Pancreas (tissue), 10 donors: ENCODE measurements at regions not wholly inside any gene's neighbourhood (a gene's known extent, or its start where the extent isn't known, plus 50 kb on each side); places are given as distances from the start of the nearest gene placed in this dataset.

Experiments used
- ATAC-seq, 4 donors: fragments of 200-7000 bp; cut with Tn5 transposase; one replicate each; pipeline versions ENCODE4 v1.8.0 to v1.9.1; 2020; ENCODE audit warnings: mild to moderate bottlenecking in 4 of 4, moderate library complexity in 4 of 4
- DNase-seq, 6 donors: peaks; one replicate each; pipeline ENCODE4 v3.0.0-alpha.2; 2020
- FAIRE-seq: peaks from 2 replicates; lab custom pipeline; 2012; peaks lifted over from hg19 to GRCh38; lab: Jason Lieb, UNC
- H3K27ac ChIP-seq, 4 donors: fragments of 200-600 bp; sonication (generic); 1 replicate in 3 of 4; 2 replicates in 1 of 4; pipeline versions ENCODE4 v1.5.0 to v1.8.0; 2020
- H3K27me3 ChIP-seq, 4 donors: fragments of 200-600 bp; one replicate each; pipeline ENCODE4 v1.8.0; 2021
- H3K36me3 ChIP-seq, 3 donors: fragments of 200-600 bp; sonication (generic) in 1 of 3; one replicate each; pipeline versions ENCODE4 v1.5.0 to v1.8.0; 2020 to 2021
- H3K4me1 ChIP-seq, 3 donors: fragments of 200-600 bp; one replicate each; pipeline ENCODE4 v1.8.0; 2021
- H3K4me3 ChIP-seq, 4 donors: fragments of 200-600 bp; sonication (generic) in 2 of 4; one replicate each; pipeline versions ENCODE4 v1.5.0 to v1.8.0; 2020 to 2021
- H3K9me3 ChIP-seq, 4 donors: fragments of 200-600 bp; one replicate each; pipeline ENCODE4 v1.8.0; 2021
- CTCF ChIP-seq, 4 donors: fragments of 200-600 bp; sonication (generic) in 3 of 4; IDR thresholded peaks; one replicate each; pipeline versions ENCODE4 v1.5.0 to v1.8.0; 2021; ENCODE audit warnings: antibody characterized with exemption in 4 of 4
- WGBS, 2 donors: extraction: QIAGEN DNeasy Blood & Tissue Kit; methylation state at CpG; one replicate each; pipeline ENCODE4 v1.1.7; 2013; 5-methylcytosine and 5-hydroxymethylcytosine counted together
- intact Hi-C, 3 donors: fragments of 100-400 bp; cut with DNase I; formaldehyde crosslinking; loops; one replicate each; pipeline versions ENCODE4 v1.11.1 to v1.14.2; 2022
- donor health status: healthy with polysubstance abuse.
- donor health status: DM: no; HTN: no; CAD: no; lungs with moderate emphysema.
- donor health status: DM: no; HTN: no; CAD: no.
- donor health status: control.
- donor health status: control.
- donor health status: Bipolar disorder and iron deficiency.
- donor health status: DM: yes; HTN: yes; CAD: no.
- donor health status: DM: no; HTN: no; CAD: no.
- donor health status: DM: no; HTN: no; CAD: no.
- donor health status: DM: yes; HTN: yes; CAD: no.

GRCh38 chr2:10964052-10964790 lies 52.5 kb downstream of the KCNF1 start:
- H3K9me3 ChIP-seq = no peaks in the 10 kb centered on the region
- no peak overlapping the region for H3K4me3 ChIP-seq
- ATAC-seq = peak in 1 of 4 donors; percentile 11
- 64 to 69% methylated on average over 14 of the region's 14 CpGs for WGBS, 2 donors
- no peaks in the 10 kb centered on the region for H3K4me1 ChIP-seq
- H3K27me3 ChIP-seq = no peaks in the 10 kb centered on the region
- TF ChIP-seq CTCF (IDR thresholded peaks at IDR 0.05) = no peak
- no peak for FAIRE-seq
- intact Hi-C loops = no loop called here
- DNase-seq = no peak
- no peak overlapping the region for H3K27ac ChIP-seq
- H3K36me3 ChIP-seq = no peaks in the 10 kb centered on the region

GRCh38 chr2:10965241-10965843 lies 53.6 kb downstream of the KCNF1 start:
- FAIRE-seq = no peak
- Histone ChIP-seq H3K4me1 (no peaks in the 10 kb centered on the region), H3K9me3 (no peaks in the 10 kb centered on the region), H3K27me3 (no peaks in the 10 kb centered on the region), H3K4me3 (no peak overlapping the region), H3K36me3 (no peaks in the 10 kb centered on the region), H3K27ac (no peak overlapping the region)
- no peak for DNase-seq
- no peak for TF ChIP-seq CTCF (IDR thresholded peaks at IDR 0.05)
- ATAC-seq = no peak
- WGBS, 2 donors = 87 to 94% methylated on average over 19 of the region's 19 CpGs
- intact Hi-C loops = no loop called here

- Histone ChIP-seq H3K36me3 (no peaks in the 10 kb centered on the region), H3K27me3 (no peaks in the 10 kb centered on the region), H3K4me1 (no peaks in the 10 kb centered on the region), H3K4me3 (no peak overlapping the region), H3K9me3 (no peaks in the 10 kb centered on the region), H3K27ac (no peak overlapping the region)
- no peak for FAIRE-seq
- DNase-seq = no peak
- WGBS, 2 donors = 87 to 93% methylated on average over 7 of the region's 7 CpGs
- no peak for ATAC-seq
- intact Hi-C loops = no loop called here
- TF ChIP-seq CTCF (IDR thresholded peaks at IDR 0.05) = no peak
These were observed 54.3 kb downstream of the KCNF1 start for GRCh38 chr2:10966056-10966455.

- no peaks in the 10 kb centered on the region for H3K9me3 ChIP-seq
- H3K27me3 ChIP-seq = no peaks in the 10 kb centered on the region
- FAIRE-seq (no peak), DNase-seq (no peak), ATAC-seq (no peak)
- H3K27ac ChIP-seq = no peak overlapping the region
- no peak for TF ChIP-seq CTCF (IDR thresholded peaks at IDR 0.05)
- intact Hi-C loops = no loop called here
- 90% methylated on average over 13 of the region's 13 CpGs for WGBS, 2 donors
- H3K36me3 ChIP-seq = no peaks in the 10 kb centered on the region
- no peaks in the 10 kb centered on the region for H3K4me1 ChIP-seq
- no peak overlapping the region for H3K4me3 ChIP-seq
These were observed 55.0 kb downstream of the KCNF1 start for GRCh38 chr2:10966741-10967140.

- no peak overlapping the region for H3K27ac ChIP-seq
- FAIRE-seq (no peak), ATAC-seq (no peak), DNase-seq (no peak)
- H3K9me3 ChIP-seq = no peaks in the 10 kb centered on the region
- intact Hi-C loops = no loop called here
- WGBS, 2 donors = 86 to 90% methylated on average over 11 of the region's 11 CpGs
- no peaks in the 10 kb centered on the region for H3K4me1 ChIP-seq
- no peaks in the 10 kb centered on the region for H3K36me3 ChIP-seq
- H3K27me3 ChIP-seq = no peaks in the 10 kb centered on the region
- H3K4me3 ChIP-seq = no peak overlapping the region
- no peak for TF ChIP-seq CTCF (IDR thresholded peaks at IDR 0.05)
These were observed 56.4 kb downstream of the KCNF1 start for GRCh38 chr2:10968176-10968575.
